CD4-positive, CD25-positive, alpha-beta regulatory T cell (primary cell): ENCODE measurements at regions not wholly inside any gene's neighbourhood (a gene's known extent, or its start where the extent isn't known, plus 50 kb on each side); places are given as distances from the start of the nearest gene placed in this dataset.

ENCODE experiments used
- ATAC-seq, 2 donors: fragments of 150-1000 bp; cut with Tn5 transposase; one replicate each; pipeline ENCODE4 v1.10.0; 2021; ENCODE audit warnings: low read depth in 2 of 2, moderate number of reproducible peaks in 2 of 2, moderate library complexity in 1 of 2
- DNase-seq, 3 donors: peaks; one replicate each; pipeline versions ENCODE4 v3.0.0 to v3.0.0-alpha.2; 2012 to 2022; ENCODE audit warnings: mixed read lengths in 1 of 3
- H3K27ac ChIP-seq: one replicate; pipeline ENCODE4 v1.7.0; 2013; ENCODE audit warnings: mild to moderate bottlenecking, low read length; ENCODE audit not compliant: insufficient read depth, poor library complexity, severe bottlenecking
- H3K27me3 ChIP-seq: one replicate; pipeline ENCODE4 v1.7.0; 2013; ENCODE audit warnings: low read length; ENCODE audit not compliant: control insufficient read depth, insufficient read depth
- H3K36me3 ChIP-seq: one replicate; pipeline ENCODE4 v1.7.0; 2013; ENCODE audit warnings: mild to moderate bottlenecking, low read length, moderate library complexity; ENCODE audit not compliant: control insufficient read depth, insufficient read depth
- H3K4me1 ChIP-seq: 2 replicates; pipeline ENCODE4 v1.7.0; 2013; ENCODE audit warnings: mild to moderate bottlenecking, low read length; ENCODE audit not compliant: insufficient read depth, control insufficient read depth, poor library complexity, severe bottlenecking
- H3K4me3 ChIP-seq: one replicate; pipeline ENCODE4 v1.7.0; 2013; ENCODE audit warnings: low read depth, mild to moderate bottlenecking, low read length, moderate library complexity
- H3K9me3 ChIP-seq, 2 experiments: 1 replicate in 1 of 2; 2 replicates in 1 of 2; pipeline ENCODE4 v1.7.0; 2013; ENCODE audit warnings: low read length in 2 of 2, mild to moderate bottlenecking in 1 of 2, moderate library complexity in 1 of 2; ENCODE audit not compliant: control insufficient read depth in 2 of 2
- H3K27ac Mint-ChIP-seq, 3 donors: one replicate each; pipeline ENCODE4 v1.8.0; 2020 to 2022; ENCODE audit warnings: mild to moderate bottlenecking in 3 of 3, mixed read lengths in 3 of 3, moderate library complexity in 2 of 3
- H3K27me3 Mint-ChIP-seq: one replicate; pipeline ENCODE4 v1.8.0; 2022; ENCODE audit warnings: mild to moderate bottlenecking, mixed read lengths
- H3K36me3 Mint-ChIP-seq: one replicate; pipeline ENCODE4 v1.8.0; 2020; ENCODE audit warnings: mixed read lengths
- H3K4me1 Mint-ChIP-seq, 4 donors: one replicate each; pipeline ENCODE4 v1.8.0; 2020 to 2022; ENCODE audit warnings: mixed read lengths in 4 of 4, mild to moderate bottlenecking in 1 of 4
- H3K4me3 Mint-ChIP-seq, 4 donors: one replicate each; pipeline ENCODE4 v1.8.0; 2020 to 2022; ENCODE audit warnings: mild to moderate bottlenecking in 4 of 4, mixed read lengths in 4 of 4, moderate library complexity in 3 of 4
- H3K9me3 Mint-ChIP-seq, 7 donors: one replicate each; pipeline ENCODE4 v1.8.0; 2020 to 2022; ENCODE audit warnings: mixed read lengths in 7 of 7, mild to moderate bottlenecking in 3 of 7, moderate library complexity in 2 of 7

- Histone ChIP-seq H3K4me3 (no peak overlapping the region), H3K9me3 (no peaks in the 10 kb centered on the region), H3K27me3 (no peaks in the 10 kb centered on the region), H3K27ac (no peak overlapping the region), H3K36me3 (no peaks in the 10 kb centered on the region), H3K4me1 (no peaks in the 10 kb centered on the region)
- DNase-seq (no peak), ATAC-seq (no peak)
- Mint-ChIP-seq H3K9me3 (peaks cover 1 to 28% (median 6%) of the 10 kb centered on the region in 7 donors), H3K27ac (no peak overlapping the region), H3K36me3 (no peaks in the 10 kb centered on the region), H3K4me1 (no peaks in the 10 kb centered on the region), H3K4me3 (no peak overlapping the region), H3K27me3 (no peaks in the 10 kb centered on the region)
These were observed 74.7 kb upstream of the C11orf87 start for GRCh38 chr11:109347304-109347703.

GRCh38 chr11:109349276-109350080, 72.5 kb upstream of the C11orf87 start:
- Mint-ChIP-seq H3K36me3 (no peaks in the 10 kb centered on the region), H3K27ac (no peak overlapping the region), H3K4me3 (no peak overlapping the region), H3K9me3 (peaks cover 3 to 23% (median 10%) of the 10 kb centered on the region in 7 donors), H3K27me3 (no peaks in the 10 kb centered on the region), H3K4me1 (no peaks in the 10 kb centered on the region)
- DNase-seq = no peak
- Histone ChIP-seq H3K36me3 (no peaks in the 10 kb centered on the region), H3K4me3 (no peak overlapping the region), H3K4me1 (no peaks in the 10 kb centered on the region), H3K9me3 (no peaks in the 10 kb centered on the region), H3K27me3 (no peaks in the 10 kb centered on the region), H3K27ac (no peak overlapping the region)
- no peak for ATAC-seq

- ATAC-seq (no peak), DNase-seq (no peak)
- Mint-ChIP-seq H3K27ac (no peak overlapping the region), H3K4me3 (no peak overlapping the region), H3K36me3 (no peaks in the 10 kb centered on the region), H3K27me3 (no peaks in the 10 kb centered on the region), H3K4me1 (no peaks in the 10 kb centered on the region), H3K9me3 (peaks cover 3 to 22% (median 10%) of the 10 kb centered on the region in 7 donors)
- Histone ChIP-seq H3K27ac (no peak overlapping the region), H3K4me1 (no peaks in the 10 kb centered on the region), H3K9me3 (no peaks in the 10 kb centered on the region), H3K4me3 (no peak overlapping the region), H3K36me3 (no peaks in the 10 kb centered on the region), H3K27me3 (no peaks in the 10 kb centered on the region)
These were observed 71.9 kb upstream of the C11orf87 start for GRCh38 chr11:109350091-109350490.

GRCh38 chr11:109362059-109362458, 59.9 kb upstream of the C11orf87 start:
- Mint-ChIP-seq H3K9me3 (peaks cover 0 to 4% (median 0%) of the 10 kb centered on the region in 7 donors), H3K4me3 (no peak overlapping the region), H3K4me1 (no peaks in the 10 kb centered on the region), H3K27ac (no peak overlapping the region), H3K27me3 (no peaks in the 10 kb centered on the region), H3K36me3 (no peaks in the 10 kb centered on the region)
- H3K36me3 ChIP-seq = no peaks in the 10 kb centered on the region
- no peaks in the 10 kb centered on the region for H3K27me3 ChIP-seq
- no peaks in the 10 kb centered on the region for H3K4me1 ChIP-seq
- peaks cover 0 to 2% of the 10 kb centered on the region in 2 experiments for H3K9me3 ChIP-seq
- H3K4me3 ChIP-seq = no peak overlapping the region
- no peak for ATAC-seq
- no peak overlapping the region for H3K27ac ChIP-seq
- DNase-seq = no peak

GRCh38 chr11:109363682-109364081, 58.3 kb upstream of the C11orf87 start:
- Mint-ChIP-seq H3K4me3 (no peak overlapping the region), H3K9me3 (peaks cover 0 to 4% (median 0%) of the 10 kb centered on the region in 7 donors), H3K36me3 (no peaks in the 10 kb centered on the region), H3K4me1 (no peaks in the 10 kb centered on the region), H3K27me3 (no peaks in the 10 kb centered on the region), H3K27ac (no peak overlapping the region)
- Histone ChIP-seq H3K27me3 (no peaks in the 10 kb centered on the region), H3K27ac (no peak overlapping the region), H3K4me3 (no peak overlapping the region), H3K9me3 (peaks cover 0 to 2% of the 10 kb centered on the region in 2 experiments), H3K36me3 (no peaks in the 10 kb centered on the region), H3K4me1 (no peaks in the 10 kb centered on the region)
- DNase-seq (no peak), ATAC-seq (no peak)

GRCh38 chr11:109364851-109365250, 57.1 kb upstream of the C11orf87 start:
- no peak overlapping the region for H3K4me3 Mint-ChIP-seq
- H3K4me3 ChIP-seq = no peak overlapping the region
- no peak for ATAC-seq
- H3K4me1 ChIP-seq = no peaks in the 10 kb centered on the region
- peaks cover 0 to 6% (median 2%) of the 10 kb centered on the region in 7 donors for H3K9me3 Mint-ChIP-seq
- H3K36me3 ChIP-seq = no peaks in the 10 kb centered on the region
- DNase-seq = no peak
- H3K27ac Mint-ChIP-seq = no peak overlapping the region
- no peaks in the 10 kb centered on the region for H3K27me3 ChIP-seq
- H3K4me1 Mint-ChIP-seq = no peaks in the 10 kb centered on the region
- no peaks in the 10 kb centered on the region for H3K36me3 Mint-ChIP-seq
- H3K27me3 Mint-ChIP-seq = no peaks in the 10 kb centered on the region
- H3K27ac ChIP-seq = no peak overlapping the region
- H3K9me3 ChIP-seq = peaks cover 0 to 2% of the 10 kb centered on the region in 2 experiments

- H3K27me3 Mint-ChIP-seq = no peaks in the 10 kb centered on the region
- no peak overlapping the region for H3K4me3 Mint-ChIP-seq
- no peak overlapping the region for H3K27ac Mint-ChIP-seq
- DNase-seq (no peak), ATAC-seq (no peak)
- Histone ChIP-seq H3K4me1 (no peaks in the 10 kb centered on the region), H3K4me3 (no peak overlapping the region), H3K27ac (no peak overlapping the region), H3K9me3 (no peaks in the 10 kb centered on the region), H3K27me3 (no peaks in the 10 kb centered on the region), H3K36me3 (no peaks in the 10 kb centered on the region)
- no peaks in the 10 kb centered on the region for H3K36me3 Mint-ChIP-seq
- H3K9me3 Mint-ChIP-seq = peaks cover 4 to 6% (median 4%) of the 10 kb centered on the region in 7 donors
- no peaks in the 10 kb centered on the region for H3K4me1 Mint-ChIP-seq
These were observed 50.4 kb upstream of the C11orf87 start for GRCh38 chr11:109371444-109372176.
